Ishikawa (cell line): ENCODE measurements at regions not wholly inside any gene's neighbourhood (a gene's known extent, or its start where the extent isn't known, plus 50 kb on each side); places are given as distances from the start of the nearest gene placed in this dataset.

Experiments
- CEBPB ChIP-seq: IDR thresholded peaks from 2 replicates; pipeline ENCODE4 v1.6.1; 2012
- CREB1 ChIP-seq: IDR thresholded peaks from 2 replicates; pipeline ENCODE4 v1.6.1; 2012; ENCODE audit warnings: low read depth
- EGR1 ChIP-seq: IDR thresholded peaks from 2 replicates; pipeline ENCODE4 v1.6.1; 2012
- EP300 ChIP-seq: IDR thresholded peaks from 2 replicates; pipeline ENCODE4 v1.6.1; 2012; ENCODE audit warnings: borderline replicate concordance
- FOXM1 ChIP-seq: IDR thresholded peaks from 2 replicates; pipeline ENCODE4 v1.6.1; 2012; ENCODE audit warnings: low read depth, borderline replicate concordance
- MAX ChIP-seq: IDR thresholded peaks from 2 replicates; pipeline ENCODE4 v1.6.1; 2012
- NFIC ChIP-seq: IDR thresholded peaks from 2 replicates; pipeline ENCODE4 v1.6.1; 2012
- RAD21 ChIP-seq: IDR thresholded peaks from 2 replicates; pipeline ENCODE4 v1.6.1; 2012; ENCODE audit warnings: low read depth
- REST ChIP-seq: IDR thresholded peaks from 2 replicates; pipeline ENCODE4 v1.6.1; 2012; ENCODE audit warnings: low read depth, mild to moderate bottlenecking
- TAF1 ChIP-seq: IDR thresholded peaks from 2 replicates; pipeline ENCODE4 v1.6.1; 2012; ENCODE audit warnings: low read depth, mild to moderate bottlenecking
- TCF12 ChIP-seq: IDR thresholded peaks from 2 replicates; pipeline ENCODE4 v1.6.1; 2012; ENCODE audit warnings: low read depth
- TEAD4 ChIP-seq: IDR thresholded peaks from 2 replicates; pipeline ENCODE4 v1.6.1; 2012
- USF1 ChIP-seq: IDR thresholded peaks from 2 replicates; pipeline ENCODE4 v1.6.1; 2012
- YY1 ChIP-seq: IDR thresholded peaks from 2 replicates; pipeline ENCODE4 v1.6.1; 2012; ENCODE audit warnings: low read depth
- ZBTB7A ChIP-seq: IDR thresholded peaks from 2 replicates; pipeline ENCODE4 v1.6.1; 2012; ENCODE audit warnings: low read depth

GRCh38 chr14:104444159-104445030 is 135.2 kb upstream of the C14orf180 start:
- TF ChIP-seq CEBPB (no peak), YY1 (no peak), NFIC (no peak), EGR1 (no peak), REST (no peak)

GRCh38 chr14:104445086-104445485 is 134.5 kb upstream of the C14orf180 start:
- TF ChIP-seq EP300 (no peak), TEAD4 (no peak), CEBPB (no peak), YY1 (no peak), USF1 (no peak), CREB1 (no peak), RAD21 (no peak), NFIC (no peak), FOXM1 (no peak), MAX (no peak), TAF1 (no peak), ZBTB7A (no peak), EGR1 (no peak), REST (no peak)

GRCh38 chr14:104445832-104446381 is 133.7 kb upstream of the C14orf180 start:
- TF ChIP-seq USF1 (no peak), ZBTB7A (no peak), CREB1 (no peak), CEBPB (no peak), TCF12 (no peak), NFIC (no peak), MAX (no peak), REST (no peak), EP300 (no peak), YY1 (no peak), TAF1 (no peak), TEAD4 (no peak)

GRCh38 chr14:104446611-104447010 is 133.0 kb upstream of the C14orf180 start:
- TF ChIP-seq MAX (no peak), CREB1 (no peak), CEBPB (no peak), EGR1 (no peak), YY1 (no peak), FOXM1 (no peak), RAD21 (no peak), ZBTB7A (no peak), REST (no peak), TAF1 (no peak), TCF12 (no peak), NFIC (no peak), EP300 (no peak)
